ENCODE measurements at regions not wholly inside any gene's neighbourhood (a gene's known extent, or its start where the extent isn't known, plus 50 kb on each side); places are given as distances from the start of the nearest gene placed in this dataset. TPM values are rescaled to one million over a fixed set of nuclear protein-coding genes. Genes with fewer than 3 reads are reported as not detected.

GRCh38 chr13:99620806-99621205 is 119.5 kb downstream of the TM9SF2 start:
- Mint-ChIP-seq H3K4me1 (ENCODE audit: low read depth, unreplicated experiment) (peaks cover 2% of the 10 kb centered on the region), H3K27me3 (ENCODE audit: unreplicated experiment) (peaks cover 2% of the 10 kb centered on the region), H3K4me3 (ENCODE audit: unreplicated experiment) (no peak overlapping the region), H3K9me3 (ENCODE audit: unreplicated experiment) (peaks cover 6% of the 10 kb centered on the region), H3K27ac (ENCODE audit: unreplicated experiment) (no peak overlapping the region), H3K36me3 (ENCODE audit: unreplicated experiment) (no peaks in the 10 kb centered on the region)
- no peak for DNase-seq
- no peak for TF ChIP-seq CTCF (IDR thresholded peaks at IDR 0.05; ENCODE audit: partially characterized antibody, unreplicated experiment)

- Mint-ChIP-seq H3K36me3 (ENCODE audit: unreplicated experiment) (no peaks in the 10 kb centered on the region), H3K27ac (ENCODE audit: unreplicated experiment) (no peak overlapping the region), H3K27me3 (ENCODE audit: unreplicated experiment) (peaks cover 3% of the 10 kb centered on the region), H3K4me3 (ENCODE audit: unreplicated experiment) (no peak overlapping the region), H3K9me3 (ENCODE audit: unreplicated experiment) (peaks cover 6% of the 10 kb centered on the region), H3K4me1 (ENCODE audit: low read depth, unreplicated experiment) (peaks cover 2% of the 10 kb centered on the region)
- no peak for TF ChIP-seq CTCF (IDR thresholded peaks at IDR 0.05; ENCODE audit: partially characterized antibody, unreplicated experiment)
- no peak for DNase-seq
Observed at GRCh38 chr13:99619207-99619606, 117.9 kb downstream of the TM9SF2 start.

- peak; percentile 77 for TF ChIP-seq CTCF (IDR thresholded peaks at IDR 0.05; ENCODE audit: partially characterized antibody, unreplicated experiment)
- peaks cover 4% of the 10 kb centered on the region for H3K27me3 Mint-ChIP-seq (ENCODE audit: unreplicated experiment)
- H3K4me1 Mint-ChIP-seq (ENCODE audit: low read depth, unreplicated experiment): peaks cover 2% of the 10 kb centered on the region
- H3K36me3 Mint-ChIP-seq (ENCODE audit: unreplicated experiment): no peaks in the 10 kb centered on the region
- H3K27ac Mint-ChIP-seq (ENCODE audit: unreplicated experiment): no peak overlapping the region
- no peak overlapping the region for H3K4me3 Mint-ChIP-seq (ENCODE audit: unreplicated experiment)
- peak; percentile 76 for DNase-seq
- H3K9me3 Mint-ChIP-seq (ENCODE audit: unreplicated experiment): peaks cover 4% of the 10 kb centered on the region
Observed at GRCh38 chr13:99617474-99618255, 116.4 kb downstream of the TM9SF2 start.

GRCh38 chr13:99614465-99614885 is 113.2 kb downstream of the TM9SF2 start:
- no peaks in the 10 kb centered on the region for H3K36me3 Mint-ChIP-seq (ENCODE audit: unreplicated experiment)
- H3K27ac Mint-ChIP-seq (ENCODE audit: unreplicated experiment): no peak overlapping the region
- no peaks in the 10 kb centered on the region for H3K9me3 Mint-ChIP-seq (ENCODE audit: unreplicated experiment)
- no peak for DNase-seq
- peaks cover 2% of the 10 kb centered on the region for H3K27me3 Mint-ChIP-seq (ENCODE audit: unreplicated experiment)
- H3K4me1 Mint-ChIP-seq (ENCODE audit: low read depth, unreplicated experiment): peaks cover 2% of the 10 kb centered on the region
- no peak overlapping the region for H3K4me3 Mint-ChIP-seq (ENCODE audit: unreplicated experiment)
- TF ChIP-seq CTCF (IDR thresholded peaks at IDR 0.05; ENCODE audit: partially characterized antibody, unreplicated experiment): no peak

Small RNAs in the stretch of these regions (microRNA-seq; reads per million reads assigned to microRNA genes)
- not detected for gene MIR4306 (ENCODE audit: unreplicated experiment)
